ENCODE measurements at regions not wholly inside any gene's neighbourhood (a gene's known extent, or its start where the extent isn't known, plus 50 kb on each side); places are given as distances from the start of the nearest gene placed in this dataset.
A peak's percentile ranks its signal among the peaks of the same experiment; 100 is the strongest.

DNA sequence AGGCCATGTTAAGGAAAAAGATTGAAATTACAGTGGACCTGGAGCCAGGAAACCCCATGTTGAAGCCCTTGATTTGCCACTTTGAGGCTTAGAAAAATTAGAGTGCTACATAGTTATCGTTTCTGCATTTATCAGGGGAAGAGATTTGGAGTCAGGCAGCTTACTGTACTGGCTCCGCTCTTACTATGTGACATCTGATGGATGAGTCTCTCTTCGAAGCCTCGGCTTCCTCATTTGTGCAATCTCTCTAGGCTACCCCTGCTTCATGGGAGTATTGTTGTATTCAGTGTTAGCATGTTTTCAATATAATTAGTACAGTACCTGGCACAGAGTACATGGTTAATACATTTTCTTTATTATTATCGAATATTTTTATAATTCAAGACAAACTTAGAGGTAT lies 480.4 kb upstream of the USP24 start:
- DNase-seq, result no peak

DNA sequence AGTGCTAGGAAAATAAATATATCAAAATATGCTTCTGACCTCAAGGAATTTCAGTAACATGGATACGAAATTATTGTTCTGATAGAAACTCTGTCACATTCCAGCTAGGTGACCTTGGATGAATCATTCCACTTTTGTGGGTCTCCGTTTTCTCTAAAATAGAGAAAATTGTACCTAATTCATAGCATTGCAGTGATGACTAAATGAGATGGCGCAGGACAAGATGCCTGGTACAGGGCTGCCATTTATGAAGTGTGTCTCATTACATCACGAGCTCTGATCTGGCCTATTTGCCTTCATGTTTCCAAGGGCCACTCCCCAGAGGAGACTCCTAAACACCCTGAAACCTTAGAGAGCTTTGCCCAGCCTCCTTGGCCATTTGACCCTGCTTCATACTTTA lies 480.0 kb upstream of the USP24 start:
- no peak for DNase-seq

GRCh38 chr1:55694310-55694801 lies 479.2 kb upstream of the USP24 start:
- DNase-seq, result peak in 1 of 2 experiments; percentile 66

- no peak for DNase-seq
These were observed 477.6 kb upstream of the USP24 start for GRCh38 chr1:55692726-55693125.

- no peak for DNase-seq
These were observed 475.2 kb upstream of the USP24 start for GRCh38 chr1:55690366-55690765.

DNA sequence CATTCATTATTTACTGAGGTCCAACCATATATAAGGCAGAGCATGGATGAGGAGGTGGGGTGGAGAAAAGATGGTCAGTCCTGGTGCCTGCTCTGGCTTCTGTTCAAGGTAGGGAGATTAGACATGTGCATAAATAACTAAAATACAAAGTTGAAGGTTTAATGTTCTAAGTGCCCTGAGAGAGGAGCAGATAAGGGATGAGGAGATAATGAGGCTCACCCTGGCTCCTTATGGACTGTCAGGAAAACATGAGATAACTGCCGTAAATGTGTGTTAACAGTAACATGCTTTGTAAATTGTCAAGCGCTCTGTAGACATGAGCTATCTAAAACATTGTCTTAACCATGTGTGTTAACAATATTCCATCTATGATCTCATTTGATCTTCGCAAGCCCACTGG lies 474.6 kb upstream of the USP24 start:
- DNase-seq, result no peak

- DNase-seq, result no peak
These were observed 470.4 kb upstream of the USP24 start for GRCh38 chr1:55685560-55685959.

DNA sequence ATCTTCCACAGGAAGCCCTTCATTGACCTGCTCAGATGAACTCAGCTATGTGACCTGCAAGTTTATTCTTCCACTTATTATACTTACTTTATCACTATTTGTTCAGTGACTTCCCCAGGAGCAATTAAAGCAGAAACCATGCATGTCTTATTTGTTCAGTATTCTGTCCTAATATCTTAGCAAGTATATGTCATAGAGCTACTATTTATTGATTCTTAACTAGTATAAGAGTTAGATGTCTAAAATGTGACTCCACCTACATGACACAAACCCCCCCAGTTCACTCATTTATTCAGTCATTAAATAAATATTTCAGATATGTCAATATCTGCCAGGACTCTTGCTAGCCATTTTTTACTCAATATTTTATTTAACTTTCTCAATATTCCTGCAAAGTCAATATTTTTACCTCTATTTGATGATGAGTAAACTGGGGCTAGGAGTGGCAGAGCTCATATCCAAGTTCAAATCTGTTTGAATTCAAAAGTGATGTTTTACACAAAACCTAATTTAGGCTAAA lies 469.0 kb upstream of the USP24 start:
- DNase-seq, result no peak

- no peak for DNase-seq
These were observed 467.0 kb upstream of the USP24 start for GRCh38 chr1:55682198-55682597.

DNA sequence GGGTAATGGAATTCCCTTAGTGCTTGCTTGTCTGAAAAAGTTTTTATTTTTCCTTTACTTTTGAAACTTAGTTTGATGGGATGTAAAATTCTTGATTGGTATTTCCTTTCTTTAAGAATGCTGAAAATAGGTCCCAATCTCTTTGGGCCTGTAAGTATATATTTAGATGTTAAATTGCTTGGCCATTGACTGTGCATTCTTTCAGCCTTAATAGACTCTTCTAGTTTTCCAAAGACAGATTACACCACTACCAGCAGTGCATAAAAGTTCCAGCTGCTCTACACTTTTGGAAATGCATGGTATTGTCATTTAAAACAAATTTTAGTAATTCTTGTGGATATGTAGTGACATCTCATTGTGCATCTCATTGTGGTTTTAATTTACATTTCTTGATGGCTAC lies 464.8 kb upstream of the USP24 start:
- DNase-seq, result no peak

DNA sequence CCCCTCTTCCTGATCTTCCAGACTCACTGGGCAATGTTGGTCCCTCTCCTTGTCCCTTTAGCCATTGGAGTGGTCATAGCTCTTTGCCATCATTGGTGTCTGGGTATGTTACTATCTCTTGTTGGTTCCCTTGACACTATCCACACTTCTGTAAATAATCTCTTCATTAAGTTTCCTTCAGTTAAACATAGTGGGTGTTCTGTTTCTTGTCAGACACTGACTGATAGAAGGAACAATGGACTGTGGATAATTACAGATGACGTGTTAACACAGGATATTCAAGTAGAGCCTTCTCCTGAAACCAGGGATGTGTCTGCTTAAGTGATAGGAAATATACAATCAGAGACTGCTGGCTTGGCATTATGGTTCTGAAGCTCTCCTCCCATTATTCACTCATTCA lies 458.3 kb upstream of the USP24 start:
- DNase-seq, result no peak

GRCh38 chr1:55670331-55671082 lies 455.3 kb upstream of the USP24 start:
- DNase-seq, result no peak

GRCh38 chr1:55669293-55669692 lies 454.1 kb upstream of the USP24 start:
- DNase-seq, result no peak

DNA sequence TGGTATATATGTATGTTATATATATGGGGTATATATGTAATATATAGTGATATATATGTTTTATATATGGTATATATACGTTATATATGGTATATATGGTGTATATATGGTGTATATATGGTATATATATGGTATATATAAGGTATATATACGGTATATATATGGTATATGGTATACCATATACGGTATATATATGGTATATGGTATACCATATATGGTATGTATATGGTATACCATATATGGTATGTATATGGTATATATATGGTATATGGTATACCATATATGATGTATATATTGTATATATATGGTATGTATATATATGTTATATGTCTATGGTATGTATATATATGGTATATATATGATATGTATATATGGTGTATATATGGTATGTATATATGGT lies 447.7 kb upstream of the USP24 start:
- DNase-seq, result no peak

- DNase-seq, result no peak
These were observed 443.8 kb upstream of the USP24 start for GRCh38 chr1:55658917-55659316.

GRCh38 chr1:55654750-55655149 lies 439.6 kb upstream of the USP24 start:
- DNase-seq, result no peak

- no peak for DNase-seq
These were observed 439.0 kb upstream of the USP24 start for GRCh38 chr1:55654171-55654570.

DNA sequence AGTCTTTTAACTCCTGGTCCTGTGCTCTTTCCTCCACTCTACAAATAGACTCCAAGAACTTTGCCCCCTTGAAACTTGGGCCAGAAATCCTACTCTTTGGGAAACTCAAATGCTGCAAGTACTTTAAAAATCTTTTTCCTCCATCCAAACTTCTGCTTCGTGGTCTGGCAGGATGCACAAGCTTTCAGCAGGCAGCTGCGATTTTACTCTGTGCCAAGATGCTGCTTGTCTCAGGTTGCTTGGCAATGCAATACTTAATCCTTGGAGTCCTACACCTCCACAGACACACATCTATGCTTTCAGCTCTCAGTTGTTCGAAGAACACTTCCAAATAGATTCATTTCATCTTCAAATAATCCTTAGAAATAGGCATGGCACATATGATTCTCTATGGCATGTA lies 435.3 kb upstream of the USP24 start:
- DNase-seq, result no peak

- DNase-seq, result no peak
These were observed 431.0 kb upstream of the USP24 start for GRCh38 chr1:55646181-55646580.

DNA sequence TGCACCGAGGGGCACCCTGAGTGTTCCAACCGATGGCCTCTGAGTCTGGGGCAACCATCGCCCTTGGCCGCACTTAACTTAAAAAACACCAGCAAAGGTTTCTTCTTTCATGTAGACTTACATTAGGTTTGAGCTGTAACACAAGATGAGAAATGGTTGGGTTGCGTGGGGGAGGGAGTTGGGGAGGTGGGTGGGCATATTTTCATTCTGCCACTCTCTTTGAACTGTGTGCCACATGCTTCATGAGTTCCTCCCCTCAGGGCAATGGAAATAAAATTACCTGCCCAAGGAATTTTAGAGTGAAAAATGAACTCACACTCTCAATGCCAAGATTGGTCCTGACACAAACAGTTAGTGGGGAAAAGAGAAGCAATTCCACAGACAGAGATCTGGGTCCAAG lies 430.1 kb upstream of the USP24 start:
- DNase-seq, result no peak

- DNase-seq, result no peak
These were observed 426.8 kb upstream of the USP24 start for GRCh38 chr1:55641947-55642346.

DNA sequence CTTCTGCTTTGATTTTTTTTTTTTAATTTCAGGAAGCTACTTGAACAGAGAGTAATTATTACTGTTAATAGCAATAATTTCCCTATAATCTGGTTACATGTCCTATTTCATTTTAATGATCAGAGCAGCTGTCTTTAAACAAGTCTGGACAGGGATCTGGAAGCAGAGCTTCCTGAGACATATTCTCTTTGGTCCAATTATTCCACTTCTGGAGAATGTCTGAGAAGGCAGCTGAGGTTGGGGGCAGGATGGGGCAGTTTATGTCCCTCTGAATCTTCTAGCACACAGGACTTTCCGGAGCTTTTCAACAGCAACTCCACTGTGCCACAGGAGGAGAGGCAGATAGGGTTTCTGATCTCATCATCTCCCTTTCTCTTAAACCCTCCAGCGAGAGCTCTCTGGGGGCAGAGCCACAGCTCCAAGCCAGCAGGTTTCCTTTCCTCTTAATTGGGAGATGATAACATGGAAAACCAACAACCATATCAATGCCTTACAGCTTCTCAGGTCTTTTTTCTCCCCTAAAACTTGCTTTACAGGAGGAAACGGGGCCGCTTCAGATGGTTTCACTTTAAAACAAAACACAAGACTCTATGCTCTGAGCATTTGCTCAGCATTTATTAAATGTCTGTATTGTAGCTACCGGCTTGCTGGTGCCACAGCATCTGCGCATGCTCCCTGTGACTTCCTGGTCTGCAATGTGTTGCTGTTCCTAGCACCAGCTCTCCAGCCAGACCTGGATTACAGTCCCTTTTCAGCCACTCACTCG lies 425.7 kb upstream of the USP24 start:
- no peak for DNase-seq

DNA sequence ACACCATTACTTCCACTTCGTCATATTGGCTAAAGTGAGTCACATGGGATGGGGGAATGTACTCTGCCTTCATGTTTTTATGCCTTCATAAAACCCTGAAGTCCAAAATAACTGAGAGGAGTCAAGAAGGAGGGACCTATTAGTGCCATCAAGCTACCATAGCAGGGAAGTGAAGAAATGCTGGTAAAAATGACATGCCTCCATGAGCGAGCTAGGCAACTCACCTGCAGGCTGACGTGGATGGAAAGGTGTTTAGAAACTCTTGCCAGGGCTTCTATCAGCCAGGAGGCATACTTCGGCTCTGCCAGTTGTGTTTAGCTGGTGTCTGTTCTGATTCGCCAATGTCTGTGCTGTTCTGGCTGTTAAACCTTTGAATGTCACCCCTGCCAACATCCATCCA lies 424.4 kb upstream of the USP24 start:
- no peak for DNase-seq

DNA sequence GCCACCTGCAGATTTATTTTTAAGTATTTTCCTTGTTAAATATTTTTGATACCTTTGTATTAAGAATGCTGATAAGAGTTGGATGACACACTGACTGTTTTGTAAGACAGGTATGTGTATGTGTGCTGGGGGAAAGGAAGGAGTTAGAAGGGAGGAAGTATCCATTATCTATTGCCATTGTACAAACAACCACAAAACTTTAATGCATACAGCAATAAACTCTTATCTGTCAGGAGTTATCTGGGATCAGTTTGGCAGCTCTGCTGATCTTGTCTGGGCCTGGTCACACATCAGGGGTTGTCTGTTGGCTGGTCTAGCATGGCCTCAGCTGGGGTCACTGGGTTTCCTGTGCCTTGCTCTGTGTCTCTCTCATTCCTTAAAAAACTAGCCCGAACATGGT lies 423.9 kb upstream of the USP24 start:
- no peak for DNase-seq

All from cerebellar nuclear complex (tissue), 1 donor.